GM12864 (cell line): ENCODE measurements at regions not wholly inside any gene's neighbourhood (a gene's known extent, or its start where the extent isn't known, plus 50 kb on each side); places are given as distances from the start of the nearest gene placed in this dataset.

ENCODE experiments used
- DNase-seq: peaks from one replicate; pipeline ENCODE4 v3.0.0-alpha.2; 2011; ENCODE audit warnings: low read depth
- H3K4me3 ChIP-seq: 2 replicates; pipeline ENCODE4 v1.5.1; 2011; ENCODE audit warnings: mild to moderate bottlenecking, low read depth, low read length, control low read depth
- CTCF ChIP-seq: IDR thresholded peaks from 2 replicates; pipeline ENCODE4 v1.5.1; 2011; ENCODE audit warnings: low read depth, mild to moderate bottlenecking, moderate library complexity, low read length, control low read depth, inconsistent platforms; ENCODE audit errors: missing control alignments

GRCh38 chr15:61420546-61420945 lies 191.4 kb upstream of the RORA start:
- no peak for TF ChIP-seq CTCF
- DNase-seq, result no peak
- no peak overlapping the region for H3K4me3 ChIP-seq

- no peak for DNase-seq
- TF ChIP-seq CTCF, result no peak
- no peak overlapping the region for H3K4me3 ChIP-seq
Measured at GRCh38 chr15:61415617-61416120, 186.6 kb upstream of the RORA start.

GRCh38 chr15:61411902-61412510 lies 182.9 kb upstream of the RORA start:
- H3K4me3 ChIP-seq, result no peak overlapping the region
- DNase-seq, result no peak
- no peak for TF ChIP-seq CTCF

GRCh38 chr15:61410662-61411061 lies 181.6 kb upstream of the RORA start:
- no peak for TF ChIP-seq CTCF
- H3K4me3 ChIP-seq, result no peak overlapping the region
- DNase-seq, result no peak

GRCh38 chr15:61404567-61404966 lies 175.5 kb upstream of the RORA start:
- H3K4me3 ChIP-seq, result no peak overlapping the region
- no peak for TF ChIP-seq CTCF
- no peak for DNase-seq

GRCh38 chr15:61403884-61404283 lies 174.8 kb upstream of the RORA start:
- H3K4me3 ChIP-seq, result no peak overlapping the region
- no peak for TF ChIP-seq CTCF
- no peak for DNase-seq
